ENCODE measurements at regions not wholly inside any gene's neighbourhood (a gene's known extent, or its start where the extent isn't known, plus 50 kb on each side); places are given as distances from the start of the nearest gene placed in this dataset.

- Histone ChIP-seq H3K27me3 (ENCODE audit: insufficient read depth, low read length) (no peaks in the 10 kb centered on the region), H3K4me3 (ENCODE audit: low read length) (no peak overlapping the region), H3K4me1 (ENCODE audit: insufficient read depth, low read length) (no peaks in the 10 kb centered on the region), H3K9me3 (ENCODE audit: low read length) (no peaks in the 10 kb centered on the region), H3K36me3 (ENCODE audit: insufficient read depth, low read length) (no peaks in the 10 kb centered on the region), H2AFZ (ENCODE audit: low read depth, low read length) (no peak overlapping the region)
Observed at GRCh38 chr13:34414616-34415015, 527.5 kb upstream of the NBEA start.

- H3K27me3 ChIP-seq (ENCODE audit: insufficient read depth, low read length), result no peaks in the 10 kb centered on the region
- H3K9me3 ChIP-seq (ENCODE audit: low read length), result no peaks in the 10 kb centered on the region
- no peaks in the 10 kb centered on the region for H3K36me3 ChIP-seq (ENCODE audit: insufficient read depth, low read length)
- H3K4me1 ChIP-seq (ENCODE audit: insufficient read depth, low read length), result no peaks in the 10 kb centered on the region
- no peak overlapping the region for H3K4me3 ChIP-seq (ENCODE audit: low read length)
- no peak overlapping the region for H2AFZ ChIP-seq (ENCODE audit: low read depth, low read length)
Observed at GRCh38 chr13:34416971-34417380, 525.1 kb upstream of the NBEA start.

- H3K36me3 ChIP-seq (ENCODE audit: insufficient read depth, low read length), result no peaks in the 10 kb centered on the region
- H3K4me3 ChIP-seq (ENCODE audit: low read length), result no peak overlapping the region
- no peaks in the 10 kb centered on the region for H3K9me3 ChIP-seq (ENCODE audit: low read length)
- no peaks in the 10 kb centered on the region for H3K4me1 ChIP-seq (ENCODE audit: insufficient read depth, low read length)
- H3K27me3 ChIP-seq (ENCODE audit: insufficient read depth, low read length), result no peaks in the 10 kb centered on the region
- no peak overlapping the region for H2AFZ ChIP-seq (ENCODE audit: low read depth, low read length)
Observed at GRCh38 chr13:34417896-34418295, 524.2 kb upstream of the NBEA start.

- no peaks in the 10 kb centered on the region for H3K9me3 ChIP-seq (ENCODE audit: low read length)
- H3K36me3 ChIP-seq (ENCODE audit: insufficient read depth, low read length), result no peaks in the 10 kb centered on the region
- H2AFZ ChIP-seq (ENCODE audit: low read depth, low read length), result no peak overlapping the region
- no peaks in the 10 kb centered on the region for H3K4me1 ChIP-seq (ENCODE audit: insufficient read depth, low read length)
- H3K4me3 ChIP-seq (ENCODE audit: low read length), result no peak overlapping the region
- H3K27me3 ChIP-seq (ENCODE audit: insufficient read depth, low read length), result no peaks in the 10 kb centered on the region
Observed at GRCh38 chr13:34419025-34419424, 523.0 kb upstream of the NBEA start.

- H3K9me3 ChIP-seq (ENCODE audit: low read length), result no peaks in the 10 kb centered on the region
- H2AFZ ChIP-seq (ENCODE audit: low read depth, low read length), result no peak overlapping the region
- H3K27me3 ChIP-seq (ENCODE audit: insufficient read depth, low read length), result no peaks in the 10 kb centered on the region
- no peaks in the 10 kb centered on the region for H3K36me3 ChIP-seq (ENCODE audit: insufficient read depth, low read length)
- H3K4me1 ChIP-seq (ENCODE audit: insufficient read depth, low read length), result no peaks in the 10 kb centered on the region
- H3K4me3 ChIP-seq (ENCODE audit: low read length), result no peak overlapping the region
Observed at GRCh38 chr13:34419755-34420154, 522.3 kb upstream of the NBEA start.

- Histone ChIP-seq H3K4me1 (ENCODE audit: insufficient read depth, low read length) (no peaks in the 10 kb centered on the region), H3K27me3 (ENCODE audit: insufficient read depth, low read length) (no peaks in the 10 kb centered on the region), H2AFZ (ENCODE audit: low read depth, low read length) (no peak overlapping the region), H3K9me3 (ENCODE audit: low read length) (no peaks in the 10 kb centered on the region), H3K36me3 (ENCODE audit: insufficient read depth, low read length) (no peaks in the 10 kb centered on the region), H3K4me3 (ENCODE audit: low read length) (no peak overlapping the region)
Observed at GRCh38 chr13:34420702-34421346, 521.2 kb upstream of the NBEA start.

GRCh38 chr13:34421347-34421719, 520.7 kb upstream of the NBEA start:
- no peaks in the 10 kb centered on the region for H3K4me1 ChIP-seq (ENCODE audit: insufficient read depth, low read length)
- H2AFZ ChIP-seq (ENCODE audit: low read depth, low read length), result no peak overlapping the region
- no peaks in the 10 kb centered on the region for H3K9me3 ChIP-seq (ENCODE audit: low read length)
- H3K27me3 ChIP-seq (ENCODE audit: insufficient read depth, low read length), result no peaks in the 10 kb centered on the region
- H3K36me3 ChIP-seq (ENCODE audit: insufficient read depth, low read length), result no peaks in the 10 kb centered on the region
- no peak overlapping the region for H3K4me3 ChIP-seq (ENCODE audit: low read length)

- Histone ChIP-seq H3K36me3 (ENCODE audit: insufficient read depth, low read length) (no peaks in the 10 kb centered on the region), H3K4me3 (ENCODE audit: low read length) (no peak overlapping the region), H3K27me3 (ENCODE audit: insufficient read depth, low read length) (no peaks in the 10 kb centered on the region), H2AFZ (ENCODE audit: low read depth, low read length) (no peak overlapping the region), H3K9me3 (ENCODE audit: low read length) (no peaks in the 10 kb centered on the region), H3K4me1 (ENCODE audit: insufficient read depth, low read length) (no peaks in the 10 kb centered on the region)
Observed at GRCh38 chr13:34421858-34422475, 520.1 kb upstream of the NBEA start.

GRCh38 chr13:34422956-34423355, 519.1 kb upstream of the NBEA start:
- no peak overlapping the region for H3K4me3 ChIP-seq (ENCODE audit: low read length)
- H3K36me3 ChIP-seq (ENCODE audit: insufficient read depth, low read length), result no peaks in the 10 kb centered on the region
- no peaks in the 10 kb centered on the region for H3K4me1 ChIP-seq (ENCODE audit: insufficient read depth, low read length)
- H2AFZ ChIP-seq (ENCODE audit: low read depth, low read length), result no peak overlapping the region
- no peaks in the 10 kb centered on the region for H3K9me3 ChIP-seq (ENCODE audit: low read length)
- H3K27me3 ChIP-seq (ENCODE audit: insufficient read depth, low read length), result no peaks in the 10 kb centered on the region

GRCh38 chr13:34425327-34425949, 516.6 kb upstream of the NBEA start:
- H3K27me3 ChIP-seq (ENCODE audit: insufficient read depth, low read length), result no peaks in the 10 kb centered on the region
- no peak overlapping the region for H2AFZ ChIP-seq (ENCODE audit: low read depth, low read length)
- no peaks in the 10 kb centered on the region for H3K4me1 ChIP-seq (ENCODE audit: insufficient read depth, low read length)
- no peaks in the 10 kb centered on the region for H3K9me3 ChIP-seq (ENCODE audit: low read length)
- H3K4me3 ChIP-seq (ENCODE audit: low read length), result no peak overlapping the region
- no peaks in the 10 kb centered on the region for H3K36me3 ChIP-seq (ENCODE audit: insufficient read depth, low read length)

GRCh38 chr13:34428911-34429310, 513.2 kb upstream of the NBEA start:
- H3K4me1 ChIP-seq (ENCODE audit: insufficient read depth, low read length), result no peaks in the 10 kb centered on the region
- H3K4me3 ChIP-seq (ENCODE audit: low read length), result no peak overlapping the region
- H3K9me3 ChIP-seq (ENCODE audit: low read length), result no peaks in the 10 kb centered on the region
- no peak overlapping the region for H2AFZ ChIP-seq (ENCODE audit: low read depth, low read length)
- H3K27me3 ChIP-seq (ENCODE audit: insufficient read depth, low read length), result no peaks in the 10 kb centered on the region
- no peaks in the 10 kb centered on the region for H3K36me3 ChIP-seq (ENCODE audit: insufficient read depth, low read length)

GRCh38 chr13:34430294-34430693, 511.8 kb upstream of the NBEA start:
- no peaks in the 10 kb centered on the region for H3K9me3 ChIP-seq (ENCODE audit: low read length)
- H3K36me3 ChIP-seq (ENCODE audit: insufficient read depth, low read length), result no peaks in the 10 kb centered on the region
- no peaks in the 10 kb centered on the region for H3K4me1 ChIP-seq (ENCODE audit: insufficient read depth, low read length)
- no peak overlapping the region for H3K4me3 ChIP-seq (ENCODE audit: low read length)
- H3K27me3 ChIP-seq (ENCODE audit: insufficient read depth, low read length), result no peaks in the 10 kb centered on the region
- H2AFZ ChIP-seq (ENCODE audit: low read depth, low read length), result no peak overlapping the region

- H3K4me3 ChIP-seq (ENCODE audit: low read length), result no peak overlapping the region
- H3K9me3 ChIP-seq (ENCODE audit: low read length), result no peaks in the 10 kb centered on the region
- H3K27me3 ChIP-seq (ENCODE audit: insufficient read depth, low read length), result no peaks in the 10 kb centered on the region
- no peak overlapping the region for H2AFZ ChIP-seq (ENCODE audit: low read depth, low read length)
- H3K36me3 ChIP-seq (ENCODE audit: insufficient read depth, low read length), result no peaks in the 10 kb centered on the region
- no peaks in the 10 kb centered on the region for H3K4me1 ChIP-seq (ENCODE audit: insufficient read depth, low read length)
Observed at GRCh38 chr13:34431827-34432581, 510.1 kb upstream of the NBEA start.

All from neuron (in vitro differentiated cells).